ENCODE measurements at regions not wholly inside any gene's neighbourhood (a gene's known extent, or its start where the extent isn't known, plus 50 kb on each side); places are given as distances from the start of the nearest gene placed in this dataset. TPM values are rescaled to one million over a fixed set of nuclear protein-coding genes. Genes with fewer than 3 reads are reported as not detected.

- H3K4me1 Mint-ChIP-seq, result peaks cover 5% of the 10 kb centered on the region
- intact Hi-C loops (cut with micrococcal nuclease), result no loop called here
- H3K27ac ChIP-seq (ENCODE audit: low read length in 2 of 2), result no peak overlapping the region
- H3K4me1 ChIP-seq (ENCODE audit: control insufficient read depth in 2 of 2, insufficient read depth in 2 of 2, low read length in 2 of 2), result peaks cover 0 to 2% of the 10 kb centered on the region in 2 donors
- no peak overlapping the region for H3K9ac ChIP-seq (ENCODE audit: low read length)
- H3K27ac Mint-ChIP-seq, result no peak overlapping the region
- POLR2A ChIA-PET, result interaction anchor here (0.5 kb wide), 1 partner anchor 17 kb away, joined by 5 read pairs; no protein-coding TSS in a partner anchor
- H4K20me1 ChIP-seq (ENCODE audit: control insufficient read depth, insufficient read depth, low read length, poor library complexity, severe bottlenecking), result no peaks in the 10 kb centered on the region
- no peaks in the 10 kb centered on the region for H3K36me3 ChIP-seq (replicated peaks in 1 of 2; ENCODE audit: control extremely low read depth in 1 of 2, control insufficient read depth in 1 of 2, extremely low read depth in 1 of 2, insufficient read depth in 2 of 2, low read length in 1 of 2)
- H2AFZ ChIP-seq (ENCODE audit: insufficient read depth, low read depth, low read length, poor library complexity, severe bottlenecking), result peak overlapping the region; percentile 12
- CTCF ChIA-PET, result interaction anchor here (0.6 to 1.8 kb wide), 7 partner anchors 8 to 490 kb away, joined by 3 to 6 read pairs (median 4); partner anchors contain the start of gene PBDC1
- H3K27me3 Mint-ChIP-seq, result no peaks in the 10 kb centered on the region
- DNase-seq (peak; percentile 56), ATAC-seq (ENCODE audit: low read depth) (peak; percentile 80)
- H3K9me3 ChIP-seq (ENCODE audit: control extremely low read depth in 1 of 3, control insufficient read depth in 2 of 3, insufficient read depth in 1 of 3, low read length in 2 of 3), result no peaks in the 10 kb centered on the region
- WGBS (ENCODE audit: insufficient coverage), result no CpG with 5 or more reads among the region's 3 CpGs
- no peaks in the 10 kb centered on the region for H3K79me2 ChIP-seq (ENCODE audit: control insufficient read depth, insufficient read depth, low read length)
- H3K9me3 Mint-ChIP-seq (ENCODE audit: insufficient read depth), result no peaks in the 10 kb centered on the region
- no peak overlapping the region for H3K4me3 ChIP-seq (ENCODE audit: control extremely low read depth in 1 of 5, extremely low read depth in 1 of 5, insufficient read depth in 1 of 5, low read depth in 2 of 5, low read length in 4 of 5)
- no peak overlapping the region for H3K4me3 Mint-ChIP-seq
- H3K27me3 ChIP-seq (replicated peaks in 1 of 4; ENCODE audit: control extremely low read depth in 1 of 4, control insufficient read depth in 3 of 4, insufficient read depth in 4 of 4, low read length in 3 of 4), result no peaks in the 10 kb centered on the region
- TF ChIP-seq, protein P1, sequence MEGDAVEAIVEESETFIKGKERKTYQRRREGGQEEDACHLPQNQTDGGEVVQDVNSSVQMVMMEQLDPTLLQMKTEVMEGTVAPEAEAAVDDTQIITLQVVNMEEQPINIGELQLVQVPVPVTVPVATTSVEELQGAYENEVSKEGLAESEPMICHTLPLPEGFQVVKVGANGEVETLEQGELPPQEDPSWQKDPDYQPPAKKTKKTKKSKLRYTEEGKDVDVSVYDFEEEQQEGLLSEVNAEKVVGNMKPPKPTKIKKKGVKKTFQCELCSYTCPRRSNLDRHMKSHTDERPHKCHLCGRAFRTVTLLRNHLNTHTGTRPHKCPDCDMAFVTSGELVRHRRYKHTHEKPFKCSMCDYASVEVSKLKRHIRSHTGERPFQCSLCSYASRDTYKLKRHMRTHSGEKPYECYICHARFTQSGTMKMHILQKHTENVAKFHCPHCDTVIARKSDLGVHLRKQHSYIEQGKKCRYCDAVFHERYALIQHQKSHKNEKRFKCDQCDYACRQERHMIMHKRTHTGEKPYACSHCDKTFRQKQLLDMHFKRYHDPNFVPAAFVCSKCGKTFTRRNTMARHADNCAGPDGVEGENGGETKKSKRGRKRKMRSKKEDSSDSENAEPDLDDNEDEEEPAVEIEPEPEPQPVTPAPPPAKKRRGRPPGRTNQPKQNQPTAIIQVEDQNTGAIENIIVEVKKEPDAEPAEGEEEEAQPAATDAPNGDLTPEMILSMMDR (IDR thresholded peaks at IDR 0.05), result peak; percentile 55
- TF ChIP-seq EZH2 (IDR thresholded peaks at IDR 0.05; ENCODE audit: borderline replicate concordance, insufficient read depth, low read depth, low read length, poor library complexity, severe bottlenecking), result no peak
- no peak overlapping the region for H3K4me2 ChIP-seq (replicated peaks; ENCODE audit: low read depth, low read length, poor library complexity, severe bottlenecking)
These were observed 80.6 kb downstream of the PBDC1 start for GRCh38 chrX:76253432-76253831.

- H3K4me1 ChIP-seq (ENCODE audit: control insufficient read depth in 2 of 2, insufficient read depth in 2 of 2, low read length in 2 of 2), result no peaks in the 10 kb centered on the region
- TF ChIP-seq, protein P1 (IDR thresholded peaks at IDR 0.05), result peak; percentile 76
- TF ChIP-seq EZH2 (IDR thresholded peaks at IDR 0.05; ENCODE audit: borderline replicate concordance, insufficient read depth, low read depth, low read length, poor library complexity, severe bottlenecking), result no peak
- no peak overlapping the region for H3K9ac ChIP-seq (ENCODE audit: low read length)
- no peak overlapping the region for H3K4me2 ChIP-seq (replicated peaks; ENCODE audit: low read depth, low read length, poor library complexity, severe bottlenecking)
- Mint-ChIP-seq H3K9me3 (ENCODE audit: insufficient read depth) (no peaks in the 10 kb centered on the region), H3K4me3 (no peak overlapping the region), H3K27me3 (no peaks in the 10 kb centered on the region), H3K4me1 (no peaks in the 10 kb centered on the region), H3K27ac (no peak overlapping the region)
- H3K9me3 ChIP-seq (ENCODE audit: control extremely low read depth in 1 of 3, control insufficient read depth in 2 of 3, insufficient read depth in 1 of 3, low read length in 2 of 3), result no peaks in the 10 kb centered on the region
- no peak overlapping the region for H3K4me3 ChIP-seq (ENCODE audit: control extremely low read depth in 1 of 5, extremely low read depth in 1 of 5, insufficient read depth in 1 of 5, low read depth in 2 of 5, low read length in 4 of 5)
- H3K79me2 ChIP-seq (ENCODE audit: control insufficient read depth, insufficient read depth, low read length), result no peaks in the 10 kb centered on the region
- POLR2A ChIA-PET, result interaction anchor here (0.6 kb wide), 1 partner anchor 1305 kb away, joined by 3 read pairs; no protein-coding TSS in a partner anchor
- peak; percentile 52 for DNase-seq
- CTCF ChIA-PET, result interaction anchor here (0.5 to 2.6 kb wide), 10 partner anchors 15 to 1746 kb away, joined by 3 to 45 read pairs (median 4); partner anchors contain the start of gene MAGEE1
- H2AFZ ChIP-seq (ENCODE audit: insufficient read depth, low read depth, low read length, poor library complexity, severe bottlenecking), result no peak overlapping the region
- no peak overlapping the region for H3K27ac ChIP-seq (ENCODE audit: low read length in 2 of 2)
- H4K20me1 ChIP-seq (ENCODE audit: control insufficient read depth, insufficient read depth, low read length, poor library complexity, severe bottlenecking), result no peaks in the 10 kb centered on the region
- ATAC-seq (ENCODE audit: low read depth), result no peak
- no peaks in the 10 kb centered on the region for H3K36me3 ChIP-seq (replicated peaks in 1 of 2; ENCODE audit: control extremely low read depth in 1 of 2, control insufficient read depth in 1 of 2, extremely low read depth in 1 of 2, insufficient read depth in 2 of 2, low read length in 1 of 2)
- no peaks in the 10 kb centered on the region for H3K27me3 ChIP-seq (replicated peaks in 1 of 4; ENCODE audit: control extremely low read depth in 1 of 4, control insufficient read depth in 3 of 4, insufficient read depth in 4 of 4, low read length in 3 of 4)
- intact Hi-C loops (cut with micrococcal nuclease), result no loop called here
These were observed 106.1 kb downstream of the PBDC1 start for GRCh38 chrX:76279007-76279406.

Small RNA genes in the stretch of these regions (small RNA-seq; reads per million reads assigned to genes)
- gene RNU6-867P (ENCODE audit: insufficient read length, low read depth, low replicate concordance), result not detected
